Astrocyte of the hippocampus (primary cell): ENCODE measurements at regions not wholly inside any gene's neighbourhood (a gene's known extent, or its start where the extent isn't known, plus 50 kb on each side); places are given as distances from the start of the nearest gene placed in this dataset.

Source experiments
- DNase-seq: peaks from one replicate; pipeline ENCODE4 v3.0.0; 2011; ENCODE audit warnings: low read depth, low spot score

DNA sequence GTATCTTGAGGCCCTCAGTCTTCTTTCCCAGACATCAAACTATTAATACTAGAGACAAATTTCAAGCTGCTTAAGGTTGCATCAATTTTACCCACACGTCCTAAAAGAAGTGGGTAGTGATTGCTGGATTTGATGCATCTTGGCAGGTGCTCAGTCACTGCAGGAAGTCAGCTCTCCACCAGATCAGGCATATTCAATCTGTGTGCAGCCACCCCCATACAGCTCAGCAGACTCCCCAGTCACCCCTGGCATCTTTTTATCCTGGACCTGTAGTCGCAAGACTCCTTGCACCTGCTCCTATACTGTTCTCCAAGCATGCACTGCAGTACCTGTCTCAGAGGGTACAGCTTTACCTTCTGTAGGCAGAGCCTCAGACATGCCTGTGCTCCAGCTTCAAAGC lies 343.1 kb upstream of the ISX start:
- DNase-seq, result no peak

DNA sequence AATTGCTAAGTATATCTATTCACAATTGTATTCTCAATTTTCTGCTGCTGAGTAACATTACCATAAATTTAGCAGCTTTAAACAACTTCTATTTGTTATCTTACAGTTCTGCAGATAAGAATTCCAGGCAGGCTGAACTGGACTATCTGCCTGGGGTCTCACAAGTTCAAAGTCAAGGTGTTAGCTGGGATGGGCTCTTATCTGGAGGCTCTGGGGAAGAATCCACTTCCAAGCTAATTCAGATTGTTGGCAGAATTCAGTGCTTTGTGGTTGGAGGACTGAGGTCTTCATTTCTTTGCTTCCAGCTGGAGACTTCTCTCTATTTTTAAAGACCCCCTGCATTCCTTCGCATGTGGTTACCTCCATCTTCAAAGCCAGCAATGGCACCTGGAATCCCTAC lies 329.9 kb upstream of the ISX start:
- DNase-seq, result no peak

DNA sequence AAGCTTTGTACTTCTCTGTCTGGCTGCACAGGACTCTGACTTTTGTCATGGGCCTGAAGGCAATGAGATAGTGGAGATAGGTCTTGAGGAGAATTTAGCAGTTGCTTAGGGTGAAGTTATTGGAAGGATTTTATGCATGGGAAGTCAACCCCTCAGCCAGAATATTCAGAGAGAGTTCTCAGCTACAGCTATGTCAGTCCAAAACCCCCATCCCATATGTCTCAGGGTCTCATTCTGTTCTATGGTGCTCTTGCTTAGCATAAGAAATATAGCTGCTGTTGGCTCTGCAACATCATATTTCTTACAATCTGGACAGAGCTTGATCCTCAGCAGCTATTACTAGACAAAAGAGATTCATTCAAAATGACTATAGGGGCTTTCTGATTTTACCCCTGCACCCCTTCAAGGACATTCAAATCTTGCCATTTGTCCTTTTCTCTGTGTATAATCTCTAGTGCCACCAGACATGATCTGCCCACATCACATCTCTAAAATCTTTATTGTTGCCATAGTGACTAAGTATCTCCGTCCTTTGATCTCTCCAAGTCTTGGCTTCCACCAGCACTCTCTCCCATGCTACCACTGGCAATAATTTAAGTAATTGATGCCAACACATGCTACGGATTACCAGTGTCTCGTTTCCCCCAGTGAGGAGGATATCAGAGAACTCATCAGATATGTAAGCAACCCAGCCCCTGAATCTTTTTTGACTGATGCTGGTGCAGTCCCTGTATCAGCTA lies 327.1 kb upstream of the ISX start:
- DNase-seq, result no peak

DNA sequence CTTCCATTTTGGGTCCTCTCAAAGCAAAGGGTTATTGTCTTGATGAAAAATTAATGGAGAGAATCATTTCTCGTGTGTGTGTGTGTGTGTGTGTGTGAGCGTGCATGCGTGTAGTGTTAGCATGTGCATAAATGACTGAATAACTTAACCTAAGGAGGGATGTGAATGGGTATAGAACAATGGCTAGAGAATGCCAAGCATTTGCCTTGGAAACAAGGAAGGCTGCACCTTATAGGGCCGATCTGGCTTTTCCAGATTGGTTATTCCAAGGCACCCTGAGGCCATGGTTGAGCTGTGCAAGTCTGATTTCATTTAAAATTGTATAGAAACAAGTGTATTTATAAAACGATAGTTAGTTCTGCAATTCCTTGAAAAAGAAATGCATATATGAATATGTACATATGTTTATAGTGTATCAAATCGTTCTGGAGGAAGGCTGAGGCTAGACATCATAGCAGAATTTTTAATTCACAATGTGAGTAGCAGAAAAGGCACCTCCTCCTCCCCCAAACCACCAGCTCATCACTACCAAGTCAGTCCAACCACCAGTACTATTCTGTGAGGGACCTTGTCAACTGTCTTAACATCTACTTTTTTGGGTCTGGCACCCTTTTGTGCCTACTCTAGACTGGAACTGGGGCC lies 322.7 kb upstream of the ISX start:
- no peak for DNase-seq

DNA sequence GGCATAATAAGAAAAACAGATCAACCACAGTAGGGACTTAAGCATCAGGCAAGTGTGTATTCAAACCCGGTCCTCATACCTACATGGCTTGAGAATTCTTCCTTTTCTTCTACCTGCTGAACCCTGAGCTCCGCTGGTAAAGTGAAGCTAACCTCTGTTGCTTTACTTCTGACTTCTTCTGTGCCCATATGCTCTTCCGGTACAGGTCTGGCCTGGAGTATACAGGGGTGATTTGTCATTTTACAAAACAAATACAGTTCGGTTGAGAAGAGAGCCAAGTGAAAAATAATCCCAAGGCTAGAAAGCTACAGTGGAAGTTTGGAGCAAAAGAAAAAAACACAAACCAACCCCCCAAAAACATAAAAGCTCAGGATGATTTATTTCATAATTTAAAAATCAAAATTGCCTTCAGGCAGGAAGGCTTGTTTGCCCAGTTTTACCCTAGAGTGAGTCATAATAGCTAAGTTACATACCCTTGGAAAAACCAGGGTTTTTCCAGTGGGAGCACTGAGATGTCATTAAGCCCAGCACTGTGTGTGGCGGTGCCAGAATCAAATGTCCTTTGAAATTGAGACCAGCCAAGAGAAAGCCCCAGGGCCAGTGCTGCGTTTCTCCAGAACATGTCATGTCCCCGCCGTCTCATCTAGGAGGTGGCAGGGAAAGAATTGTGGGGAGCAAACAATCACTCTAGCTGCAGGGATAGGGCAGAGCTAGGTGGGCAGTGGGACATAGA lies 305.5 kb upstream of the ISX start:
- DNase-seq, result no peak

DNA sequence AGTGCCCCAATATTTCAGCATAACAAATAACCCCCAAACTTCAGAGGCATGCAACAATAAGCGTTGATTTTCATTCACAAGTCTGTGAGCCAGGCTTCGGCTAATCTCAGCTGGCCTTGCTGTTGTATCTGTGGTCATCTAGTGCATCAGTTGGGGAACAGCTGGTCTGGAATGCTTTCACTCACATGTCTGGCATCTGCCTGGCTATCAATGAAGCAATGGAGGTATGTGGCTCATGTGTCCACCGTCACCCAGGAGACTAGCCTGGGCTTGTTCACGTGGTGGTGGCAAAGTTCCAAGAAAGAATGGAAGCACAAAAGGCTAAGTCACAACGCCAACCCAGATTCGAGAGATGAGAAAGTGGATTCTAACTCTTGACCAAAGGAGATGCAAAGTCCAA lies 304.8 kb upstream of the ISX start:
- no peak for DNase-seq

DNA sequence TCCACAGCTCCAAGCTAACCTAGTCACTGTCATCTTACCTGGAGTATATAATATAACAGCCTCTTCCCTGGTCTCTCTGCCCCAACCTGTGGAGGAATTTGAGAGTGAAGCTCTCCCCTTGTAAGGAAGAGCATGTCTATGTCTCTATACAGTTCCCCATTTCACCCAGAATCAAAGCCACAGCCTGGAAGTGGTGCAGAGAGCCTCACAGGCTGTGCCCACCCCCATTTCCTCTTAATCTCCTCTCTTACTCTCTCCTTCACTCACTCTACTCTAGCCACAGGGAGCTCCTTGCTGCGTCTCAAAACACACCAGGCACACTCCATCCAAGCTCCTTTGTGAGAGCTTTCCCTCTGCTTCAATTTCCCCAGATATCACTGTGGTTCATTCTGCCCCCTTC lies 302.5 kb upstream of the ISX start:
- no peak for DNase-seq

DNA sequence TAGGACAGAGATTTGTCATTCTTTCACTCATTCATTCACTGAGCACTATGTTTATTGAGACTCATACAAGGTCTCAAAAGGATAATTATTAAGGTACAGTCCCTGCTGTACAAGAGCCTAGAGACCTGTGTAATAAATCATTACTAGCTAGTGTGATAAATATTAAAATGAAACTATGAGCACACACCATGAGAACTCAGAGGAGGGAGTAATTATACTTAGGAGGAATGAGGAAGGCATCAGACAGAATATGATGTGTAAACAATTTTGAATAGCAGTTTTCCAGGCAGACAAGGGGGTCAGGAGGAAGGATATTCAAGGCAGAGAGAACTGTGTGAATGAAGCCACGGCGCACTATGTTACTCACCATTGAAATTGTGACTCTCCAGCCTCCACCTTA lies 300.8 kb upstream of the ISX start:
- DNase-seq, result no peak

DNA sequence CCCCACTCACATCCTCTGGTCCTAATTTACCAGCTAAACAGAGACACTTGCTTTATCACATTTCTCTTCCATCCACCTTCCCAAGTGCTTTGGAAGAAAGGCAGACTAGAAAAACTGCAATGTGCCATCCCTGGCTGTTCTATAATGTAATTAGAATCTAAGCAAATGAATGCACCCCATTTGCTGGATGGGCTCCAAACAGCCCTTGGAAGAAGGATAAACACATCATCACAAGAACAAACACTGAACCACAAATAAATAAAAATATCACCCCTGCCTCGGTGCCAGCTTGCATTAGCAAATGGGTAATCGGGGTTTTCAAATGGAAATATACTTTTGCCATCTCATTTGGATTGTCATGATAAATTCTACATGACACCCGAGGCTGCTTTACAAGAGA lies 296.6 kb upstream of the ISX start:
- DNase-seq, result no peak

DNA sequence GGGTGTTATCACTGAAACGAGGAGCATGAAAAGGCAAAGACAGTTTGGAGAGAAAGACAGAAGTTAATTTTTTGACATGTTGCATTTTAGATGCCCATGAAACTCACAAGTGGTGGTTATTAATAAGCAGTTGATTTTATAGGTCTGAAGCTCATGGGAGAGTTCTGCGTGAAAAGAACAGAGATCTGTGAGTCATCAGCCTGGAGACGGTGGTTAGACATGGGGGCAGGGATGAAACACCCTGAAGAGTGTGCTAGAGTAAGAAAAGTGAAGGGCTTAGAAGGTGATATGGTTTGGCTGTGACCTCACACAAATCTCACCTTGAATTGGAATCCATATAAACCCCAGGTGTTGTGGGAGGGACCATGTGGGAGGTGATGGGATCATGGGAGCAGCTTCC lies 289.1 kb upstream of the ISX start:
- peak; percentile 13 for DNase-seq

DNA sequence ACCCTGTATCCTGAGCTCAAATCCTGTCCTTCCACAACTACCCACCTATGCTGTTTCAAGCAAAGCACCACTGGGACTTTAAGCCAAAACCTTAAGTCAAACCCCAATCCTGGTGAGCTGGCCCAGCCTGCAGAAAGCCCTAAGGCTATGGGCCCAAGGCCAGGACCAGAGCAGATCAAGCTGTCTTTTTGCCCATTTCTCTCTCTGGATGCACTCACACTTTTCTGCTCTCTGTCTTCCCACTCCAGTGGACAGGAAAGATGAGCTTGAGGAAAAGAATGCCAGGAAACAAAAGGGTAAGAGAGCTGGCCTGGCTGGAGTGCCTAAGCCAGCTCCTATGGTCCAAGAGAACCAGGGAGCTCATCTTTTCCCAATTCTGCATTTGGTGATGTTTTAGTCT lies 284.3 kb upstream of the ISX start:
- no peak for DNase-seq

DNA sequence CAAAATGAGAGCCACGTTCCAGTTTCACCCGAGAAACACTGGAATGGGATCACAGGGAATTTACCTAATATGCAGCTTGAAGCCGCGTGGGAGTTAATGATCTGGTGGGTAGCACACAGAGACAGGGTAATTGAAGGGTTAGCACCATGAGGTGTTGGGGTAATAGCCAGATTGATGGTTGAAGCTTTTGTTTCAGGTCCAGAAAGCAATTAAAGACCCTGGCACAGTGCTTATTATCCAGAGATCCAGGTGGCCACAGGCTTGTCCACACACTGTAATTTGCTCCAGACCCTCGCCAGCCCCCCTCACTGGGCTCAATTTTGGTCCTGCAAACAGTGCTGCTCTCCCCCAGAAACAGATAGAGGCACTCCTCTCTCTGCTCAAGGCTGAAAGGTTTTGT lies 282.5 kb upstream of the ISX start:
- DNase-seq, result no peak

DNA sequence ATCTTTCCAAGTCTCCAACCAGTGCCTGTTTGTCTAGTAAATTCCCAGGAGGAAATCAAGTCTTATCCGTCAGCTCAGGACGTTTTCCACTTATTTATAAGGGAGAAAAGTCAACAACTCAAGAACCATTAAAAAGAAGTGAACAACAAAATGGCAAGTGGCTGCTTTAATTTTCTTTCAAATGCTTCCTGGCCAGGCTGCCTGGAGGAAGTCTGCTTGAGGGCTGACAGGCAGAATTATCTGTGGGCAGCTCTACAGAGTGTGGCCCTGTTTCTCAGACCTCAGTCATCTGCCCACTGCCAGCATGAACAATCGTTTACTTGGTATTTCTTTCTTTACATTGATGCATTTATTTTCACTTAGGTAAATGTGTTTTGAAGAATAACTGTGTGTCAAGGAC lies 281.9 kb upstream of the ISX start:
- no peak for DNase-seq

DNA sequence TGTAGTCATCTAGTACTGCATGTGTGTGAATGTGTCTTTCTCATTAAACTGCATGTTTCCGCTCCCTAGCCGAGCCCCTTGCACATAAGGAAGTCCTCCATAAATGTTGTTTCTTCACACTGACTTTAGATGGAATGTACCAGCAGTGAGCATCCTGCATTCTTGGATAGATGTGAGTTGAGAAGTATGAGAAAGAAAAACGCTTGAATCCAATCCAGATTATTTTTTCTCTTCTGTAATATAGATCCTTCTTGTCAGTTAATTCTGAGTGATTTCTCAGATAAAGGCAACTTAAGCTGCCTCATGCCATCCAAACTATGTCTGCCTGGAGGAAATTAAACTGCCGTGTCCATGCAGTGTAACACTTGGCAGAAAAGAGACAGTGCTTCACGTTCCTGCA lies 268.1 kb upstream of the ISX start:
- no peak for DNase-seq

DNA sequence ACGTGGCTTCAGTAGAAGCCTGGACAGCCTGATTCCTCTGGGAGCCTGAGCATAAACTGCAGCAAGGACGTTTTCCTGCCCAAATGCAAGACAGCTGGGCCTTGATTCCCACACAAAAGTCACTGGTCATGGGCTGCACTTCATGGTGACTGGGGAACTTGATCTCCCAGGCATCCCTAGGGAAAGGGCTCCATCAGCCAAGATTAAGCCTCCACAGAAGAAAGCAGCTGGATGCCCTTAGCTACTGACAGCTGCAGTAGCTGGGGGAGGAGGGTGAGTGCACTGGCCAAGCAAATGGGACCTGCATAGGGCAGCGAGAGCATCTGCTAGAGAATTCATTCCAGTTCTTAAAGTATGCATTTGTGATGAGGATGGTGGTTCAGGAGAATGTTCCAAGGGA lies 267.4 kb upstream of the ISX start:
- DNase-seq, result peak; percentile 30

DNA sequence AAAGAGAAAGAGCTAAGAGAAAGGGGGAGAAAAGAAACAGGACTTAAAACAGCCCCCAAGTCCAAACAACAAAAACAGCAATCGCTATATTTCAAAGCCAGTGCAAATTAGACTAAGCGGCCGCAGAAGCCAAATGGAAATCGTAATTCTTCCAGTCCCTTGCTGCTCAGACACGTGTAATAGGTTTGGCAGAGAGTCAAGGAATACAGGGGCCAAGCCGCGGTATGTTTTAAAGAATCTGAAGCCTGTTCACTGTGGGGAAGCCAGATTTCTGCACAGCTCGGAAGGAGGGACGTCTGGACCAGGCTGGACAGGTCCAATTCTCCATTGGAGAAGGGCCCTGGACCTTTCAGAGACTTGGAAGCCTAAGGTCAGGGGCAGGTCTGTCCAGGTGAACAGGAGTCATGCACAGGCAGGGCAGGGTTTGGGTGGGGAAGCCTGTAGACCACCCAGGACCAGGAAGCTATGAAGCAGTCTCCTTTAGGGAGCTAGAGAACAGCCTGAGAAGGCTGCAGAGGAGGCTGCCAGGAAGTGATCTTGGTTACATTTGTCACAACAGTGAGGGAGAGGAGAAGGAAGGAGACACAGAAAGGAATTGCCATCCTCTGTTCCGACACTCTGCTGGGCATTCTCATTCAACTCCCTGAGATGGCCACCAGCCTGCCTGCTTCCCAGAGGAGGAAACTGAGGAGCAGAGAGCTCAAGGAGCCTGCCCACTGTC lies 265.5 kb upstream of the ISX start:
- DNase-seq, result peak; percentile 90

DNA sequence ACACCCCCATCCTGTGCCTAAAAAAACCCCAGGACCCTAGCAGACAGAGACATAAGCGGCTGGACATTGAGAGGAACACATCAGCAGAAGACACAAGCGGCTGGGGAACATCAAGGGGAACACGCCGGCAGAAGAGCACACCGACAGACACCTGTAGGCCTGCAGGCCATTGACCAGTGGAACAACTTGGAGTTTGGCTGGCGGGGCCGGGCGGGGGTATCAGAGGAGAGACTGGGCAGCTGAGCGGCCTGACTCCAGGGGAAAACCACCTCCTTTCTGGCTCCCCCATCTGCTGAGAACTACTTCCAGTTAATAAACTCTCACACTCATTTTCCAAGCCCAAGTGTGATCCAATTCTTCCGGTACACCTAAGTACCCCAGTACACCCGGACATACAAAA lies 264.7 kb upstream of the ISX start:
- no peak for DNase-seq

DNA sequence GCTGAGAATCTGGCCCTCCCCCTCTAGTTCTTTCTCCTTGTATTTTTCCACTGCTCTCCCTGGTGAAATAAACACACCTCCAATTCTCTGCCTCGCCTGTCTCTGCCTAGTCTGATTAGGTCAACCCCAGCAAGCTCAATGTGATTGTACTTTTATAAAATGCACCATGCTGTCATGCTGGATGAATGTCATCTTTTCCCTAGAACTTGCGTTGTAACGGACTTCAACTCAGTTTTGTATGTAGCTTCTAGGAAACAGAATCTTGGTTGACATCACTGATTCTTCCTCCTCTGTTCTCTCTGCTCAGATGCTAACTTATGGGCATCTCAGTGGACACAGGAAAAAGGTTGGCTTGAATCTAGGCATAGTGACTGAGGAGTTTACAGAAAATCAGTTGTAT lies 261.9 kb upstream of the ISX start:
- no peak for DNase-seq

DNA sequence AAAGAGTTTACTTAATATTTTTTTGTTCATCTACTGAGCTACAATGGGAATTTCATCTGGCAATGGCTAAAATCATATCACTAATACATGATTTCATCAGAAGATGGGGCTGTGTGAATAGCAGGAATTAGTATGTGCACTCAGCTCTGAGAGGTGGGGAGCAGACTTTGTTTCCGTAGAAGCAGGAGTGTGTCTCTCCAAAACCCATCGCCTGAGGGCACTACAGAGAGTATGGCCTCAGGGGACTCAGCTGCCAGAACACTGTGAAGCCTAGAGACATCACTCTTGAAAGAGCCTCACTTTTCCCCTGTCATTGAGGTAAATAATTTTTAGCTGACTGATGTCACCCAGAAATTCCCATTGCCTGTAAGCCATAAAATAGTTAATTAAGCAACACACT lies 261.4 kb upstream of the ISX start:
- DNase-seq, result no peak

DNA sequence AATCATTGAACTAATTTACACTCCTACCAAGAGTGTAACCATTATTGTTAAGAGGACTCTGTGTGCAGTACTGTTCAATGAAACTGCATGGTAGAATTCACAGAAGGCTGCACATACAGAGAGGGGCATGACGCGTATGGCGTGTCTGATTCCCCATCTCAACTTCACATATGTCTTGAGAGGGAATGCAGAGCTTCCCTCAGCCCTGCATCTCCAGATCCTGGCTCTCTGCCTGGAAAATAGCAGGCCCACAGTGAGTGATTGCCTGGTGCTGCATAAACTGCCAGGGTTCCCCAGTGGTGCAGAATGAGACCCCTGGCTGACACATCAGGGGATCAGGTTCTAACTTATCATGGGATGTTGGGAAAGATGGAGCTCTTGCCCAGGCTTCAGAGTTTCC lies 260.2 kb upstream of the ISX start:
- DNase-seq, result no peak

DNA sequence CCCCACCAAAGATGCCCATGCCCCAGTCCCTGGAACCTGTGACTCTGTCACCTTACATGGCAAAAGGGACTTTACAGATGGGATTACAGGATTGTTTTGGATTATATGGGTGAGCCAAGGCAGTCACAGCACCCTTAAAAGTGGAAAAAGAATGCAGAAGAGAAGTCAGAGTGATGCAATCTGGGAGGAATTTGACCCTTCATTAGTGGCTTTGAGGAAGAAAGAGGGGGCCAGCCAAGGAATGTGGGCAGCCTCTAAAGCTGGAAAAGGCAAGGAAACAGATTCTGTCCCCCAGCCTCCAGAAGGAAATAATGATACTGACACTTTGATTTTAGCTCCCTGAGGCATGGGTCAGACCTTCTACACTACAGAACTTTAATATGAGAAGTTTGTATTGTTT lies 257.3 kb upstream of the ISX start:
- DNase-seq, result peak; percentile 53

DNA sequence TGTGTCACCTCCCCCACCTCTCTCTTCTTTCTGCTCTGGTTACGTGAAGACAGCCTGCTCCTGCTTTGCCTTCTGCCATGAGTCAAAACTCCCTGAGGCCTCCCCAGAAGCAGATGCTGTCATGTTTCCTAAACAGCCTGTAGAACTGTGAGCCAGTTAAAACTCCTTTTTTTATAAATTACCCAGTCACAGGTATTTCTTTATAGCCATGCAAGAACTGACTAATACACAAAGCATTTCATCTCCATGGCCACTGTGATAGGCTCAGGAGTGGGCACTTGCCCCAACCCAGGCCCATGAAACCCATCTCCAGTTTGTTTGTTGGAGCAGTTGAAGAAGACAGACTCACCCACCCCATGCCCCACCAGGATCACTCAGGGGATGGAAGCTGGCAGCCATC lies 253.3 kb upstream of the ISX start:
- DNase-seq, result peak; percentile 37
